ENCODE measurements at regions not wholly inside any gene's neighbourhood (a gene's known extent, or its start where the extent isn't known, plus 50 kb on each side); places are given as distances from the start of the nearest gene placed in this dataset.

- DNase-seq (ENCODE audit: low spot score), result no peak
- intact Hi-C loops (cut with DNase I), result no loop called here
Measured at GRCh38 chr10:88097092-88097516, 233.7 kb downstream of the PTEN start.

- intact Hi-C loops (cut with DNase I), result no loop called here
- no peak for DNase-seq (ENCODE audit: low spot score)
Measured at GRCh38 chr10:88097536-88097935, 234.1 kb downstream of the PTEN start.

- intact Hi-C loops (cut with DNase I), result no loop called here
- DNase-seq (ENCODE audit: low spot score), result no peak
Measured at GRCh38 chr10:88100281-88100680, 236.9 kb downstream of the PTEN start.

- intact Hi-C loops (cut with DNase I), result no loop called here
- no peak for DNase-seq (ENCODE audit: low spot score)
Measured at GRCh38 chr10:88101666-88102065, 238.2 kb downstream of the PTEN start.

- intact Hi-C loops (cut with DNase I), result no loop called here
- no peak for DNase-seq (ENCODE audit: low spot score)
Measured at GRCh38 chr10:88103576-88103975, 240.2 kb downstream of the PTEN start.

- intact Hi-C loops (cut with DNase I), result no loop called here
- no peak for DNase-seq (ENCODE audit: low spot score)
Measured at GRCh38 chr10:88104223-88104622, 240.8 kb downstream of the PTEN start.

GRCh38 chr10:88106366-88106765, 242.9 kb downstream of the PTEN start:
- intact Hi-C loops (cut with DNase I), result no loop called here

GRCh38 chr10:88107296-88108097, 244.1 kb downstream of the PTEN start:
- no peak for DNase-seq (ENCODE audit: low spot score)
- intact Hi-C loops (cut with DNase I), result no loop called here

More at GRCh38 chr10:88106366-88106765, 242.9 kb downstream of the PTEN start:
- no peak for DNase-seq (ENCODE audit: low spot score)

GRCh38 chr10:88108115-88108610, 244.7 kb downstream of the PTEN start:
- intact Hi-C loops (cut with DNase I), result no loop called here

GRCh38 chr10:88110355-88110754, 246.9 kb downstream of the PTEN start:
- DNase-seq (ENCODE audit: low spot score), result no peak
- intact Hi-C loops (cut with DNase I), result loop anchor here (10.0 kb wide), 1 partner anchor 274 kb away; no protein-coding TSS in a partner anchor

More at GRCh38 chr10:88108115-88108610, 244.7 kb downstream of the PTEN start:
- no peak for DNase-seq (ENCODE audit: low spot score)

GRCh38 chr10:88110822-88111221, 247.4 kb downstream of the PTEN start:
- no peak for DNase-seq (ENCODE audit: low spot score)
- intact Hi-C loops (cut with DNase I), result loop anchor here (10.0 kb wide), 1 partner anchor 274 kb away; no protein-coding TSS in a partner anchor

- intact Hi-C loops (cut with DNase I), result loop anchor here (10.0 kb wide), 1 partner anchor 274 kb away; no protein-coding TSS in a partner anchor
Measured at GRCh38 chr10:88111294-88111693, 247.9 kb downstream of the PTEN start.

GRCh38 chr10:88113232-88113631, 249.8 kb downstream of the PTEN start:
- DNase-seq (ENCODE audit: low spot score), result no peak
- intact Hi-C loops (cut with DNase I), result loop anchor here (10.0 kb wide), 1 partner anchor 272 kb away; no protein-coding TSS in a partner anchor

More at GRCh38 chr10:88111294-88111693, 247.9 kb downstream of the PTEN start:
- no peak for DNase-seq (ENCODE audit: low spot score)

- intact Hi-C loops (cut with DNase I), result loop anchor here (2.0 to 10.0 kb wide), 2 partner anchors 253 to 271 kb away; no protein-coding TSS in a partner anchor
Measured at GRCh38 chr10:88113657-88114272, 250.3 kb downstream of the PTEN start.

GRCh38 chr10:88114368-88114767, 250.9 kb downstream of the PTEN start:
- intact Hi-C loops (cut with DNase I), result loop anchor here (2.0 to 10.0 kb wide), 2 partner anchors 254 to 270 kb away; no protein-coding TSS in a partner anchor
- no peak for DNase-seq (ENCODE audit: low spot score)

More at GRCh38 chr10:88113657-88114272, 250.3 kb downstream of the PTEN start:
- no peak for DNase-seq (ENCODE audit: low spot score)

GRCh38 chr10:88115407-88115806, 252.0 kb downstream of the PTEN start:
- no peak for DNase-seq (ENCODE audit: low spot score)
- intact Hi-C loops (cut with DNase I), result loop anchor here (2.0 to 10.0 kb wide), 2 partner anchors 255 to 269 kb away; no protein-coding TSS in a partner anchor

GRCh38 chr10:88115968-88116367, 252.5 kb downstream of the PTEN start:
- no peak for DNase-seq (ENCODE audit: low spot score)
- intact Hi-C loops (cut with DNase I), result loop anchor here (2.0 to 10.0 kb wide), 2 partner anchors 255 to 269 kb away; no protein-coding TSS in a partner anchor

GRCh38 chr10:88116481-88116880, 253.1 kb downstream of the PTEN start:
- intact Hi-C loops (cut with DNase I), result loop anchor here (10.0 kb wide), 1 partner anchor 268 kb away; no protein-coding TSS in a partner anchor
- DNase-seq (ENCODE audit: low spot score), result no peak

GRCh38 chr10:88116971-88117626, 253.7 kb downstream of the PTEN start:
- intact Hi-C loops (cut with DNase I), result loop anchor here (10.0 kb wide), 1 partner anchor 268 kb away; no protein-coding TSS in a partner anchor

More at GRCh38 chr10:88116971-88117626, 253.7 kb downstream of the PTEN start:
- no peak for DNase-seq (ENCODE audit: low spot score)

Measured in cardiac septum (tissue), 1 donor.